ENCODE measurements at regions not wholly inside any gene's neighbourhood (a gene's known extent, or its start where the extent isn't known, plus 50 kb on each side); places are given as distances from the start of the nearest gene placed in this dataset.

DNA sequence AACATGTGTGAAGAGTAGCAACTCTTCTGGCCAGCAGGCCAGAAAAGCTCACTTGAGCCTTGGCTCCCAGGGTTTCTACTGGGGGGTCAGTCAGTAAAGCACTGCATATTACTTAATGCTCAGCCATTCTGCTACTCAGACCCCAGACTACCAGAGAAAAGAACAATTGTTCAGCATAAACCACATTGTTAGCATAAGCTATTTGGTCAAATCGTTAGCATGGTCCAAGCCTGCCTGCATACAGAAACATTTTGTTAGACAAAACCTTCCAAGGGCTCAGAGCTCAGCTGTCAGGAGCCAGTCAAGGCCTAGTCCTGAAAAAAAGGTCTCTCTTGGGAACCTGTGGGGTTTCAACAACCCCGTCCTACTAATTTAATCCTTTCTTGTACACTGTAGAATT, 449.3 kb downstream of the PRR16 start:
- ChIA-PET CTCF (no interaction called here), POLR2A (no interaction called here)
- no peaks in the 10 kb centered on the region for H3K4me1 ChIP-seq (ENCODE audit: control insufficient read depth, insufficient read depth, low read length)
- H3K36me3 ChIP-seq (ENCODE audit: control insufficient read depth in 2 of 2, insufficient read depth in 1 of 2, low read length in 2 of 2): no peaks in the 10 kb centered on the region
- H3K4me3 ChIP-seq (ENCODE audit: low read depth, low read length): no peak overlapping the region
- H3K9me3 ChIP-seq (ENCODE audit: control insufficient read depth, insufficient read depth, low read depth, low read length): no peaks in the 10 kb centered on the region; the same call in 1 of the 2 replicates
- H3K27ac ChIP-seq (ENCODE audit: extremely low read depth, low read depth, low read length): no peak overlapping the region
- TF ChIP-seq IKZF3 (tag by site-specific recombination; IDR thresholded peaks at IDR 0.05): no peak

DNA sequence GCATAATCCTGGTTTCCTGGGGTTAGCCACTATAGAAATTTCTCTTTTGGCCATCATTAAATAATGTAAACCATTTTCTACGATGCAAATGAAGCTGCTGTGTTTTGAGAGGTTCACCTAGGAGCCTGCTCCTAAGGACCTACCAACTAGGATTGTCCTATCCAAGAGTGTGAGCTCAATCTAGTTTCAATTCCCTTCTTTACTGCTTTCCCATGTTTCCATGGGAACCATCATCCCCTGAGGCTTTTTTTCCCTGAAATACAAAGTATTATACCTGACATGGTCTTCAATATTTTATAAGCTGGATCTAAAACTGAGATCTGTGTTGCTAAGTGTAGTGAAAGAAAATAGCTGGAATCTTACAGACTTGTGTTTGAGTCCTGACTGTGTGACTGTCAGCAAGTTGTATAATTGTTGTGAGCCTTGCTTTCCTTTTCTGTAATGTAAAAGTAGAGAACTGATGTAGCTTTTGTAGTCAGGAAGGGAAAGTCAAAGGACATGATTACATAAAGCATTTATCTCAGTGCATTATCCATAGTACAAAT, 453.2 kb downstream of the PRR16 start:
- no peaks in the 10 kb centered on the region for H3K36me3 ChIP-seq (ENCODE audit: control insufficient read depth in 2 of 2, insufficient read depth in 1 of 2, low read length in 2 of 2)
- ChIA-PET POLR2A (no interaction called here), CTCF (interaction anchor here (0.6 kb wide), 1 partner anchor 445 kb away, joined by 3 read pairs; no protein-coding TSS in a partner anchor)
- TF ChIP-seq ZNF843 (tag by site-specific recombination; IDR thresholded peaks at IDR 0.05) (no peak), ZNF558 (tag by site-specific recombination; IDR thresholded peaks at IDR 0.05) (no peak), ZNF585B (tag by site-specific recombination; IDR thresholded peaks at IDR 0.05) (no peak), ZFP3 (tag by site-specific recombination; IDR thresholded peaks at IDR 0.05; ENCODE audit: low read depth) (no peak), ZNF600 (tag by site-specific recombination; IDR thresholded peaks at IDR 0.05) (no peak), ZNF391 (tag by site-specific recombination; IDR thresholded peaks at IDR 0.05; ENCODE audit: borderline replicate concordance, low read depth) (no peak), ZNF184 (tag by site-specific recombination; IDR thresholded peaks at IDR 0.05) (no peak), ZNF654 (tag by site-specific recombination; IDR thresholded peaks at IDR 0.05; ENCODE audit: low read depth) (no peak), ZNF561 (tag by site-specific recombination; IDR thresholded peaks at IDR 0.05; ENCODE audit: borderline replicate concordance) (no peak), ZSCAN30 (tag by site-specific recombination; IDR thresholded peaks at IDR 0.05) (no peak), HOXC10 (CRISPR knock-in tag; IDR thresholded peaks at IDR 0.05) (no peak), KLF8 (tag by site-specific recombination; IDR thresholded peaks at IDR 0.05) (no peak), OVOL3 (tag by site-specific recombination; IDR thresholded peaks at IDR 0.05) (no peak), ZNF266 (tag by site-specific recombination; IDR thresholded peaks at IDR 0.05; ENCODE audit: low read depth) (no peak), ZNF114 (tag by site-specific recombination; IDR thresholded peaks at IDR 0.05) (no peak), ZNF610 (tag by site-specific recombination; IDR thresholded peaks at IDR 0.05; ENCODE audit: borderline replicate concordance) (no peak)
- TF ChIP-seq, protein P1, sequence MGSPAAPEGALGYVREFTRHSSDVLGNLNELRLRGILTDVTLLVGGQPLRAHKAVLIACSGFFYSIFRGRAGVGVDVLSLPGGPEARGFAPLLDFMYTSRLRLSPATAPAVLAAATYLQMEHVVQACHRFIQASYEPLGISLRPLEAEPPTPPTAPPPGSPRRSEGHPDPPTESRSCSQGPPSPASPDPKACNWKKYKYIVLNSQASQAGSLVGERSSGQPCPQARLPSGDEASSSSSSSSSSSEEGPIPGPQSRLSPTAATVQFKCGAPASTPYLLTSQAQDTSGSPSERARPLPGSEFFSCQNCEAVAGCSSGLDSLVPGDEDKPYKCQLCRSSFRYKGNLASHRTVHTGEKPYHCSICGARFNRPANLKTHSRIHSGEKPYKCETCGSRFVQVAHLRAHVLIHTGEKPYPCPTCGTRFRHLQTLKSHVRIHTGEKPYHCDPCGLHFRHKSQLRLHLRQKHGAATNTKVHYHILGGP (tag by site-specific recombination; IDR thresholded peaks at IDR 0.05): no peak
- H3K4me1 ChIP-seq (ENCODE audit: control insufficient read depth, insufficient read depth, low read length): no peaks in the 10 kb centered on the region
- no peaks in the 10 kb centered on the region; the same call in 1 of the 2 replicates for H3K9me3 ChIP-seq (ENCODE audit: control insufficient read depth, insufficient read depth, low read depth, low read length)
- no peak overlapping the region for H3K4me3 ChIP-seq (ENCODE audit: low read depth, low read length)
- no peak overlapping the region for H3K27ac ChIP-seq (ENCODE audit: extremely low read depth, low read depth, low read length)

DNA sequence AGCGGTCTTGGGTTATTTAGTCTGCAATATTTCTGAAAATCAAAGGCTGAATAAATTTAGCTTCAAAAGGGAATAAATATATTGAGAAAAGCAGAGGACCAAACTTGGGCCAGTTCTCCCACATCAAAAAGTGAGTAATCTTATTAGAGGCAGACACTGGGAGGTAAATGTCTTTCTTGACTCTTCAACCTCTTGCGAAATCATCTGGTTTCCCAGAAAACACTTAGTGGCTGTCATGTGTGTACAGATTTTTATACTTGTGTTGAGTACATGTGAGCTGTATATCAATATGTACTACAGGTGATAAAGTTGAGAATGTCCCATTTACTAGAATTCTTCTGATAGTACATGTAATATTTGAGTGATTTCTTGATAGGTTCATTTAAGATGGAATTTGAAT, 454.9 kb downstream of the PRR16 start:
- Histone ChIP-seq H3K9me3 (ENCODE audit: control insufficient read depth, insufficient read depth, low read depth, low read length) (no peaks in the 10 kb centered on the region; the same call in 1 of the 2 replicates), H3K36me3 (ENCODE audit: control insufficient read depth in 2 of 2, insufficient read depth in 1 of 2, low read length in 2 of 2) (no peaks in the 10 kb centered on the region), H3K4me1 (ENCODE audit: control insufficient read depth, insufficient read depth, low read length) (no peaks in the 10 kb centered on the region), H3K4me3 (ENCODE audit: low read depth, low read length) (no peak overlapping the region), H3K27ac (ENCODE audit: extremely low read depth, low read depth, low read length) (no peak overlapping the region)
- ChIA-PET CTCF (no interaction called here), POLR2A (no interaction called here)
- no peak for TF ChIP-seq TCF7L2 (IDR thresholded peaks at IDR 0.05; ENCODE audit: borderline replicate concordance, low read depth, low read length)
- no peak for TF ChIP-seq ZNF549 (tag by site-specific recombination; IDR thresholded peaks at IDR 0.05)
- no peak for TF ChIP-seq ZNF423 (tag by site-specific recombination; IDR thresholded peaks at IDR 0.05)
- TF ChIP-seq ZNF707 (tag by site-specific recombination; IDR thresholded peaks at IDR 0.05): no peak
- TF ChIP-seq, protein P2, sequence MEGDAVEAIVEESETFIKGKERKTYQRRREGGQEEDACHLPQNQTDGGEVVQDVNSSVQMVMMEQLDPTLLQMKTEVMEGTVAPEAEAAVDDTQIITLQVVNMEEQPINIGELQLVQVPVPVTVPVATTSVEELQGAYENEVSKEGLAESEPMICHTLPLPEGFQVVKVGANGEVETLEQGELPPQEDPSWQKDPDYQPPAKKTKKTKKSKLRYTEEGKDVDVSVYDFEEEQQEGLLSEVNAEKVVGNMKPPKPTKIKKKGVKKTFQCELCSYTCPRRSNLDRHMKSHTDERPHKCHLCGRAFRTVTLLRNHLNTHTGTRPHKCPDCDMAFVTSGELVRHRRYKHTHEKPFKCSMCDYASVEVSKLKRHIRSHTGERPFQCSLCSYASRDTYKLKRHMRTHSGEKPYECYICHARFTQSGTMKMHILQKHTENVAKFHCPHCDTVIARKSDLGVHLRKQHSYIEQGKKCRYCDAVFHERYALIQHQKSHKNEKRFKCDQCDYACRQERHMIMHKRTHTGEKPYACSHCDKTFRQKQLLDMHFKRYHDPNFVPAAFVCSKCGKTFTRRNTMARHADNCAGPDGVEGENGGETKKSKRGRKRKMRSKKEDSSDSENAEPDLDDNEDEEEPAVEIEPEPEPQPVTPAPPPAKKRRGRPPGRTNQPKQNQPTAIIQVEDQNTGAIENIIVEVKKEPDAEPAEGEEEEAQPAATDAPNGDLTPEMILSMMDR (tag by site-specific recombination; IDR thresholded peaks at IDR 0.05): no peak
- no peak for TF ChIP-seq ZBTB1 (tag by site-specific recombination; IDR thresholded peaks at IDR 0.05)
- no peak for TF ChIP-seq ZNF19 (tag by site-specific recombination; IDR thresholded peaks at IDR 0.05; ENCODE audit: low read depth)
- TF ChIP-seq ZNF621 (tag by site-specific recombination; IDR thresholded peaks at IDR 0.05): no peak
- TF ChIP-seq ZNF184 (tag by site-specific recombination; IDR thresholded peaks at IDR 0.05): no peak
- no peak for TF ChIP-seq ZNF202 (tag by site-specific recombination; IDR thresholded peaks at IDR 0.05; ENCODE audit: borderline replicate concordance)
- no peak for TF ChIP-seq HOXD13 (CRISPR knock-in tag; IDR thresholded peaks at IDR 0.05; ENCODE audit: borderline replicate concordance)
- no peak for TF ChIP-seq ZNF747 (tag by site-specific recombination; IDR thresholded peaks at IDR 0.05)
- TF ChIP-seq GLIS2 (tag by site-specific recombination; IDR thresholded peaks at IDR 0.05): no peak
- no peak for TF ChIP-seq HOXC10 (CRISPR knock-in tag; IDR thresholded peaks at IDR 0.05)
- no peak for TF ChIP-seq SETDB1 (IDR thresholded peaks at IDR 0.05; ENCODE audit: insufficient read length, low read length)
- TF ChIP-seq ZNF76 (tag by site-specific recombination; IDR thresholded peaks at IDR 0.05; ENCODE audit: borderline replicate concordance, low read depth): no peak
- no peak for TF ChIP-seq WT1 (tag by site-specific recombination; IDR thresholded peaks at IDR 0.05)
